K562 (cell line): ENCODE measurements at regions not wholly inside any gene's neighbourhood (a gene's known extent, or its start where the extent isn't known, plus 50 kb on each side); places are given as distances from the start of the nearest gene placed in this dataset.

Experiments
- MGA ChIP-seq: fragments of 450-650 bp; IDR thresholded peaks from 2 replicates; pipeline ENCODE4 v1.6.1; 2016; ENCODE audit warnings: mild to moderate bottlenecking, moderate library complexity
- MXI1 ChIP-seq: IDR thresholded peaks from 2 replicates; pipeline ENCODE4 v1.6.1; 2011; ENCODE audit warnings: low read depth, mild to moderate bottlenecking, improper control_type of control experiment, low read length
- NR2C2 ChIP-seq, 2 experiments: fragments of 200-800 bp in 1 of 2; sonication (Bioruptor generic) in 1 of 2; sonication (generic) in 1 of 2; formaldehyde crosslinking in 1 of 2; IDR thresholded peaks; 2 replicates each; pipeline versions ENCODE4 v1.6.1 to v1.8.0; 2016 to 2022; ENCODE audit warnings: mild to moderate bottlenecking in 1 of 2, missing compliant biosample characterization in 1 of 2, missing genetic modification characterization in 1 of 2, missing genetic modification reagents in 1 of 2

GRCh38 chr13:30849611-30850010 lies 56.5 kb upstream of the MEDAG start (continued):
- TF ChIP-seq MGA = no peak
- TF ChIP-seq NR2C2 (CRISPR knock-in tag; IDR thresholded peaks at IDR 0.05) = no peak
- TF ChIP-seq NR2C2 (tag; IDR thresholded peaks at IDR 0.05) = no peak
- no peak for TF ChIP-seq MXI1
